ENCODE measurements at regions not wholly inside any gene's neighbourhood (a gene's known extent, or its start where the extent isn't known, plus 50 kb on each side); places are given as distances from the start of the nearest gene placed in this dataset.

GRCh38 chr6:141264101-141264500 is 868.6 kb upstream of the GJE1 start:
- ATAC-seq (ENCODE audit: low FRiP score) (no peak), DNase-seq (ENCODE audit: low spot score) (no peak)
- TF ChIP-seq CTCF (IDR thresholded peaks at IDR 0.05), result no peak

GRCh38 chr6:141261672-141262060 is 871.1 kb upstream of the GJE1 start:
- no peak for ATAC-seq (ENCODE audit: low FRiP score)
- DNase-seq (ENCODE audit: low spot score), result no peak
- no peak for TF ChIP-seq CTCF (IDR thresholded peaks at IDR 0.05)

GRCh38 chr6:141261016-141261671 is 871.6 kb upstream of the GJE1 start:
- DNase-seq (ENCODE audit: low spot score), result no peak
- TF ChIP-seq CTCF (IDR thresholded peaks at IDR 0.05), result no peak
- ATAC-seq (ENCODE audit: low FRiP score), result peak; percentile 14

- no peak for TF ChIP-seq CTCF (IDR thresholded peaks at IDR 0.05)
- DNase-seq (ENCODE audit: low spot score), result no peak
- ATAC-seq (ENCODE audit: low FRiP score), result no peak
These were observed 872.1 kb upstream of the GJE1 start for GRCh38 chr6:141260627-141261015.

GRCh38 chr6:141259807-141260206 is 872.9 kb upstream of the GJE1 start:
- ATAC-seq (ENCODE audit: low FRiP score), result no peak

GRCh38 chr6:141259091-141259490 is 873.6 kb upstream of the GJE1 start:
- TF ChIP-seq CTCF (IDR thresholded peaks at IDR 0.05), result no peak
- ATAC-seq (ENCODE audit: low FRiP score) (no peak), DNase-seq (ENCODE audit: low spot score) (no peak)

More at GRCh38 chr6:141259807-141260206, 872.9 kb upstream of the GJE1 start:
- TF ChIP-seq CTCF (IDR thresholded peaks at IDR 0.05), result no peak
- DNase-seq (ENCODE audit: low spot score), result no peak

GRCh38 chr6:141258516-141258915 is 874.2 kb upstream of the GJE1 start:
- no peak for TF ChIP-seq CTCF (IDR thresholded peaks at IDR 0.05)
- ATAC-seq (ENCODE audit: low FRiP score) (no peak), DNase-seq (ENCODE audit: low spot score) (no peak)
